Activated naive CD4-positive, alpha-beta T cell treated with anti-CD3 and anti-CD28 coated beads for 36 hours (primary cell): ENCODE measurements at regions not wholly inside any gene's neighbourhood (a gene's known extent, or its start where the extent isn't known, plus 50 kb on each side); places are given as distances from the start of the nearest gene placed in this dataset.

Experiments
- CTCF ChIA-PET: fragments of 350-600 bp; sonication (Branson Sonifier 250); formaldehyde crosslinking; loops from one replicate; lab custom pipeline; 2021; ENCODE audit warnings: antibody characterized with exemption; lab: Charles Lee
- DNase-seq: peaks from one replicate; pipeline ENCODE4 v3.0.0-alpha.2; 2020
- H3K27ac Mint-ChIP-seq: one replicate; pipeline ENCODE4 v1.8.0; 2021; ENCODE audit warnings: mild to moderate bottlenecking, mixed read lengths
- H3K27me3 Mint-ChIP-seq: one replicate; pipeline ENCODE4 v1.8.0; 2021; ENCODE audit warnings: low read depth, mixed read lengths
- H3K36me3 Mint-ChIP-seq: one replicate; pipeline ENCODE4 v1.8.0; 2021; ENCODE audit warnings: low read depth, mixed read lengths
- H3K4me1 Mint-ChIP-seq: one replicate; pipeline ENCODE4 v1.8.0; 2021; ENCODE audit warnings: low read depth, mixed read lengths
- H3K4me3 Mint-ChIP-seq: one replicate; pipeline ENCODE4 v1.8.0; 2021; ENCODE audit warnings: mild to moderate bottlenecking, moderate library complexity, mixed read lengths
- H3K9me3 Mint-ChIP-seq: one replicate; pipeline ENCODE4 v1.8.0; 2021; ENCODE audit warnings: mixed read lengths
- intact Hi-C: fragments of 100-400 bp; cut with micrococcal nuclease; formaldehyde crosslinking; loops from one replicate; pipeline ENCODE4 v1.15.1; 2023

- no peak for DNase-seq
- peaks cover 10% of the 10 kb centered on the region for H3K9me3 Mint-ChIP-seq
- CTCF ChIA-PET = no interaction called here
- no peaks in the 10 kb centered on the region for H3K27me3 Mint-ChIP-seq
- H3K27ac Mint-ChIP-seq = no peak overlapping the region
- H3K4me1 Mint-ChIP-seq = no peaks in the 10 kb centered on the region
- no peak overlapping the region for H3K4me3 Mint-ChIP-seq
- H3K36me3 Mint-ChIP-seq = no peaks in the 10 kb centered on the region
- intact Hi-C loops = no loop called here
Observed at GRCh38 chr6:165096868-165097267, 212.5 kb downstream of the C6orf118 start.

GRCh38 chr6:165096209-165096608 is 213.2 kb downstream of the C6orf118 start:
- DNase-seq = no peak
- intact Hi-C loops = no loop called here
- CTCF ChIA-PET = no interaction called here
- no peaks in the 10 kb centered on the region for H3K27me3 Mint-ChIP-seq
- H3K4me1 Mint-ChIP-seq = no peaks in the 10 kb centered on the region
- H3K4me3 Mint-ChIP-seq = no peak overlapping the region
- H3K36me3 Mint-ChIP-seq = no peaks in the 10 kb centered on the region
- H3K9me3 Mint-ChIP-seq = peaks cover 10% of the 10 kb centered on the region
- H3K27ac Mint-ChIP-seq = no peak overlapping the region

- intact Hi-C loops = no loop called here
- Mint-ChIP-seq H3K4me3 (no peak overlapping the region), H3K9me3 (peaks cover 10% of the 10 kb centered on the region), H3K27me3 (no peaks in the 10 kb centered on the region), H3K27ac (no peak overlapping the region), H3K36me3 (no peaks in the 10 kb centered on the region), H3K4me1 (no peaks in the 10 kb centered on the region)
- CTCF ChIA-PET = no interaction called here
- DNase-seq = no peak
Observed at GRCh38 chr6:165092881-165093595, 216.4 kb downstream of the C6orf118 start.

DNA sequence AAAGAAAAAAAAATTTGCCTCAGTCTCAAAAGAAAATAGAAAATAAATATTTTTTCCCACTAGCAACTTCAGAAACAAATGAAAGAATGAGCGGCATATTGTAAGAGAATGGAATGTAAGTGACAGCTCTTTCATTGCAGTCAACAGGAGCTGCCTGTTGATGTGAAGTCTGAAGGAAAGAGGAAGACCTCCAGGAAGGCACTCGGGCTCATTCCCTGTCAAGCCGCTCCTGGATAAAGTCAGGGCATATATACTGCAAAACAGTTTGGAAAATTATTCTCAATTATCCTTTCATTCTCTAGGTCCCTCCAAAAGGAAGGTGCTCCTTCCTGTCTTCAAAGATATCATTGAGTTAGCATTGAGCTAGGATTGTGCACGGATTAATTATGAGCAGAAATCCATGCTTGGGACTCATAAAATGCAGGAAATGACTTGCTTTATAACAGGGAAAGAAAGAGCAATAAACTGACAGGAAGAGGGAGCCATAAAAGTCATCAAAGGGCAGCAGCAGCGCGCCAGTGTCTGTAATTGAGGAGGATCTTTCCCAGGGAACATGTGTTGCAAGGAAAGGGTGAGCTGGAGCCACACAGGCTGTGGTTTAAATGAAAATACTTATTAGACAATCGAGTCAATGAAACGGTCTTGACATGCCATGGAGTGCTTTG is 218.2 kb downstream of the C6orf118 start:
- Mint-ChIP-seq H3K27me3 (no peaks in the 10 kb centered on the region), H3K4me1 (no peaks in the 10 kb centered on the region), H3K9me3 (peaks cover 10% of the 10 kb centered on the region), H3K4me3 (no peak overlapping the region), H3K27ac (no peak overlapping the region), H3K36me3 (no peaks in the 10 kb centered on the region)
- CTCF ChIA-PET = no interaction called here
- intact Hi-C loops = no loop called here
- no peak for DNase-seq

GRCh38 chr6:165090242-165090641 is 219.2 kb downstream of the C6orf118 start:
- Mint-ChIP-seq H3K27ac (no peak overlapping the region), H3K4me3 (no peak overlapping the region), H3K9me3 (peaks cover 7% of the 10 kb centered on the region), H3K36me3 (no peaks in the 10 kb centered on the region), H3K27me3 (no peaks in the 10 kb centered on the region), H3K4me1 (no peaks in the 10 kb centered on the region)
- no peak for DNase-seq
- CTCF ChIA-PET = no interaction called here
- intact Hi-C loops = no loop called here

GRCh38 chr6:165086814-165087213 is 222.6 kb downstream of the C6orf118 start:
- no peak overlapping the region for H3K27ac Mint-ChIP-seq
- no peaks in the 10 kb centered on the region for H3K36me3 Mint-ChIP-seq
- intact Hi-C loops = no loop called here
- CTCF ChIA-PET = no interaction called here
- DNase-seq = no peak
- no peaks in the 10 kb centered on the region for H3K27me3 Mint-ChIP-seq
- H3K4me3 Mint-ChIP-seq = no peak overlapping the region
- H3K4me1 Mint-ChIP-seq = no peaks in the 10 kb centered on the region
- peaks cover 2% of the 10 kb centered on the region for H3K9me3 Mint-ChIP-seq

GRCh38 chr6:165082636-165083035 is 226.8 kb downstream of the C6orf118 start:
- DNase-seq = no peak
- intact Hi-C loops = no loop called here
- CTCF ChIA-PET = no interaction called here
- H3K36me3 Mint-ChIP-seq = no peaks in the 10 kb centered on the region
- H3K4me1 Mint-ChIP-seq = no peaks in the 10 kb centered on the region
- H3K27ac Mint-ChIP-seq = no peak overlapping the region
- H3K27me3 Mint-ChIP-seq = no peaks in the 10 kb centered on the region
- H3K4me3 Mint-ChIP-seq = no peak overlapping the region
- H3K9me3 Mint-ChIP-seq = peaks cover 4% of the 10 kb centered on the region

DNA sequence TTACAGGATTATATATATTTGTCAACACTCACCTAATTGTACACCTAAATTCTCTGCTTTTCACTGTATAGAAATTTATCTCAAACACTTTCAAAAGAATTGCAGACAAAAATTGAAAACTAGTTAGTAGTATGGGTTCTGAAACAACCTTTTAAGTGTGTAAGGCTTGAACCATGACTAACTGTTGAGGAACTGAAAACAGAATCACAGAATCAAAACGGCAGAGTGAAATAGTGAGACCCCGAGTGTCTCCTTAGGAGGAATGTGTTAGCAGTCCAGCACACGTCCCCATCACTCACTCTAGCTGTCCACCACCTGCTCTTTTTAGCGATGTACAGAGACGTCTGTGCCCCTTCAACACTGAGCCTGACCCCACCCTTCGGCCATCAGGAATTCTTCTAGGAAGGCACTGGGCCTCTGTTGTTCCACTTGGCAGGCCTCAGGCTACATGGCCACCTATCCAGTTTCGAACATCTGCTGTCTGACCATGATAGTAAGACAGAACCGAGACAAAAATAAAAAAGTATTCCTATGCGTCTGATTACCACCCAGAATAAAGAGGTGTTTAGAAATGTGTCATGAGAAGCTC is 227.4 kb downstream of the C6orf118 start:
- CTCF ChIA-PET = no interaction called here
- Mint-ChIP-seq H3K27ac (no peak overlapping the region), H3K9me3 (peaks cover 4% of the 10 kb centered on the region), H3K36me3 (no peaks in the 10 kb centered on the region), H3K4me1 (no peaks in the 10 kb centered on the region), H3K27me3 (no peaks in the 10 kb centered on the region), H3K4me3 (no peak overlapping the region)
- intact Hi-C loops = no loop called here
- no peak for DNase-seq

DNA sequence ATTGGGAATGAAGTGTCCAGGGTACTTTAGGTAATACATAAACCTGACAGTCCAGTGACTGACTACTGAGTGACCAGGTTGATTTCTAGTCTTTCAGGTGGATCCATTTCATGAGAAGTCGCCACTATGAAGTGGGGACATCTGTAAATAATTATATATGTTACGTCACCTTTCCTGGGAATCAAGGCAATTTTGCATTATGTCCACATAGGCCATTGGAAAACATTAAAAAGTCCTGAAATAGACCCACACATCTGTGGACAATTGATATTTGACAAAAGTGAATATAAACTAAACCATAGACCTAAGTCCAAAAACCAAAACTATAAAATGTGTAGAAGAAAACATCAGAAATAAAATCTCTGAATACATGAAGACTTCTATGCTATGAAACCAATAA is 231.5 kb downstream of the C6orf118 start:
- intact Hi-C loops = no loop called here
- CTCF ChIA-PET = no interaction called here
- DNase-seq = no peak
- Mint-ChIP-seq H3K9me3 (peaks cover 6% of the 10 kb centered on the region), H3K27me3 (no peaks in the 10 kb centered on the region), H3K36me3 (no peaks in the 10 kb centered on the region), H3K27ac (no peak overlapping the region), H3K4me1 (no peaks in the 10 kb centered on the region), H3K4me3 (no peak overlapping the region)

- no peak overlapping the region for H3K4me3 Mint-ChIP-seq
- DNase-seq = no peak
- intact Hi-C loops = no loop called here
- CTCF ChIA-PET = no interaction called here
- no peaks in the 10 kb centered on the region for H3K27me3 Mint-ChIP-seq
- no peak overlapping the region for H3K27ac Mint-ChIP-seq
- peaks cover 2% of the 10 kb centered on the region for H3K9me3 Mint-ChIP-seq
- H3K36me3 Mint-ChIP-seq = no peaks in the 10 kb centered on the region
- no peaks in the 10 kb centered on the region for H3K4me1 Mint-ChIP-seq
Observed at GRCh38 chr6:165071906-165072305, 237.5 kb downstream of the C6orf118 start.

GRCh38 chr6:165060720-165061119 is 248.7 kb downstream of the C6orf118 start:
- Mint-ChIP-seq H3K4me3 (no peak overlapping the region), H3K36me3 (no peaks in the 10 kb centered on the region), H3K27me3 (no peaks in the 10 kb centered on the region), H3K27ac (no peak overlapping the region), H3K4me1 (no peaks in the 10 kb centered on the region), H3K9me3 (peaks cover 5% of the 10 kb centered on the region)
- CTCF ChIA-PET = no interaction called here
- no peak for DNase-seq
- intact Hi-C loops = no loop called here

- H3K27ac Mint-ChIP-seq = no peak overlapping the region
- no peaks in the 10 kb centered on the region for H3K4me1 Mint-ChIP-seq
- H3K27me3 Mint-ChIP-seq = no peaks in the 10 kb centered on the region
- intact Hi-C loops = no loop called here
- no peaks in the 10 kb centered on the region for H3K36me3 Mint-ChIP-seq
- DNase-seq = no peak
- H3K9me3 Mint-ChIP-seq = peaks cover 5% of the 10 kb centered on the region
- CTCF ChIA-PET = no interaction called here
- no peak overlapping the region for H3K4me3 Mint-ChIP-seq
Observed at GRCh38 chr6:165059032-165059431, 250.4 kb downstream of the C6orf118 start.

DNA sequence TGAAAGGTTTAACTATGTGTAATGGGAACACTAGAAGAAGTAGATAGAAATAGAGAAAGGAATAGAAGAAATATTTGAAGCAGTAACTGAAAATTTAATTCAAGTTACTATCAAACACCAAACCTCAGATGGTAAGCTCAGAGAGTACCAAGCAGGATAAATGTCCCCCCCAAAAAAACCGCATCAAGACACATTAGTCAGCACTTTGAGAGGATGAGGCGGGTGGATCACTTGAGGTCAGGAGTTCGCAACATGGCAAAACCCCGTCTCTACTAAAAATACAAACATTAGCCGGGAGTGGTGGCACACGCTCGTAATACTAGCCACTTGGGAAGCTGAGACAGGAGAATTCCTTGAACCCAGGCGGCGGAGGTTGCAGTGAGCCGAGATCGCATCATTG is 253.1 kb downstream of the C6orf118 start:
- peaks cover 7% of the 10 kb centered on the region for H3K9me3 Mint-ChIP-seq
- H3K27ac Mint-ChIP-seq = no peak overlapping the region
- no peaks in the 10 kb centered on the region for H3K4me1 Mint-ChIP-seq
- H3K27me3 Mint-ChIP-seq = no peaks in the 10 kb centered on the region
- no peak overlapping the region for H3K4me3 Mint-ChIP-seq
- no peaks in the 10 kb centered on the region for H3K36me3 Mint-ChIP-seq
- CTCF ChIA-PET = no interaction called here
- DNase-seq = no peak
- intact Hi-C loops = no loop called here
